HepG2 (cell line): ENCODE measurements at regions not wholly inside any gene's neighbourhood (a gene's known extent, or its start where the extent isn't known, plus 50 kb on each side); places are given as distances from the start of the nearest gene placed in this dataset.

Experiments used
- ARID4A ChIP-seq: sonication (generic); formaldehyde crosslinking; IDR thresholded peaks from 2 replicates; pipeline ENCODE4 v1.5.0; 2020; ENCODE audit warnings: mild to moderate bottlenecking, missing genetic modification reagents, borderline replicate concordance
- FIP1L1 ChIP-seq: fragments of 200-400 bp; formaldehyde crosslinking; IDR thresholded peaks from 2 replicates; pipeline ENCODE4 v1.6.1; 2018; ENCODE audit warnings: low read depth, mild to moderate bottlenecking, low read length, moderate library complexity, borderline replicate concordance; ENCODE audit not compliant: insufficient read depth
- HNF4G ChIP-seq, 2 experiments: sonication (generic) in 1 of 2; formaldehyde crosslinking in 1 of 2; IDR thresholded peaks; 2 replicates each; pipeline versions ENCODE4 v1.4.0 to v1.6.1; 2011 to 2020; ENCODE audit warnings: borderline replicate concordance in 2 of 2, low read depth in 2 of 2, mild to moderate bottlenecking in 2 of 2, low read length in 1 of 2, missing genetic modification reagents in 1 of 2, moderate library complexity in 1 of 2
- HNRNPUL1 ChIP-seq: fragments of 200-400 bp; formaldehyde crosslinking; IDR thresholded peaks from 2 replicates; pipeline ENCODE4 v1.6.1; 2017; ENCODE audit warnings: low read depth, mild to moderate bottlenecking, low read length, moderate library complexity
- KDM2A ChIP-seq: sonication (generic); formaldehyde crosslinking; IDR thresholded peaks from 2 replicates; pipeline ENCODE4 v1.4.0; 2020; ENCODE audit warnings: low read depth, missing genetic modification reagents, borderline replicate concordance
- KDM5A ChIP-seq: fragments of 200-600 bp; sonication (generic); IDR thresholded peaks from 2 replicates; pipeline ENCODE4 v1.7.0; 2018; ENCODE audit warnings: antibody characterized with exemption, mild to moderate bottlenecking, low read length, borderline replicate concordance
- KLF6 ChIP-seq: IDR thresholded peaks from 2 replicates; pipeline ENCODE4 v1.8.0; 2016; ENCODE audit warnings: missing biosample characterization, missing genetic modification reagents
- KLF9 ChIP-seq: IDR thresholded peaks from 2 replicates; pipeline ENCODE4 v1.6.1; 2016; ENCODE audit warnings: low read depth
- MAF1 ChIP-seq: sonication (generic); formaldehyde crosslinking; IDR thresholded peaks from 2 replicates; pipeline ENCODE4 v1.5.0; 2020; ENCODE audit warnings: missing genetic modification reagents, borderline replicate concordance
- POGZ ChIP-seq: sonication (generic); formaldehyde crosslinking; IDR thresholded peaks from 2 replicates; pipeline ENCODE4 v1.4.0; 2020; ENCODE audit warnings: mild to moderate bottlenecking, missing genetic modification reagents
- SP1 ChIP-seq, 2 experiments: fragments of 450-650 bp in 1 of 2; sonication (generic) in 1 of 2; formaldehyde crosslinking in 1 of 2; IDR thresholded peaks; 2 replicates each; pipeline versions ENCODE4 v1.4.0 to v1.6.1; 2016 to 2020; ENCODE audit warnings: missing genetic modification reagents in 1 of 2
- SP2 ChIP-seq: sonication (generic); formaldehyde crosslinking; IDR thresholded peaks from 2 replicates; pipeline ENCODE4 v1.5.1; 2020; ENCODE audit warnings: mild to moderate bottlenecking, missing genetic modification reagents
- SRSF4 ChIP-seq: fragments of 200-400 bp; formaldehyde crosslinking; IDR thresholded peaks from one replicate; pipeline ENCODE4 v1.6.1; 2018; ENCODE audit warnings: mild to moderate bottlenecking, low read depth, low read length, moderate library complexity; ENCODE audit not compliant: poor library complexity, severe bottlenecking
- TARDBP ChIP-seq: sonication (generic); formaldehyde crosslinking; IDR thresholded peaks from 2 replicates; pipeline ENCODE4 v1.8.0; 2022; ENCODE audit warnings: mild to moderate bottlenecking, missing genetic modification reagents
- TOE1 ChIP-seq: sonication (generic); formaldehyde crosslinking; IDR thresholded peaks from 2 replicates; pipeline ENCODE4 v1.4.0; 2020; ENCODE audit warnings: mild to moderate bottlenecking, missing genetic modification reagents
- ZFYVE20 ChIP-seq: sonication (generic); formaldehyde crosslinking; IDR thresholded peaks from 2 replicates; pipeline ENCODE4 v1.8.0; 2023; ENCODE audit warnings: low read depth, mild to moderate bottlenecking, moderate library complexity, missing genetic modification reagents, borderline replicate concordance
- ZNF749 ChIP-seq: sonication (generic); formaldehyde crosslinking; IDR thresholded peaks from 2 replicates; pipeline ENCODE4 v1.8.0; 2022; ENCODE audit warnings: mild to moderate bottlenecking, missing genetic modification reagents, moderate library complexity, borderline replicate concordance
- ZNF878 ChIP-seq: sonication (generic); formaldehyde crosslinking; IDR thresholded peaks from 2 replicates; pipeline ENCODE4 v1.8.1; 2023; ENCODE audit warnings: mild to moderate bottlenecking, missing genetic modification reagents, moderate library complexity
- ZNF879 ChIP-seq: sonication (generic); formaldehyde crosslinking; IDR thresholded peaks from 2 replicates; pipeline ENCODE4 v1.8.1; 2023; ENCODE audit warnings: missing genetic modification reagents
- ZSCAN20 ChIP-seq: sonication (generic); formaldehyde crosslinking; IDR thresholded peaks from 2 replicates; pipeline ENCODE4 v1.4.0; 2020; ENCODE audit warnings: missing genetic modification reagents, mild to moderate bottlenecking, borderline replicate concordance
- TF ChIP-seq, protein P1 (sequence below): IDR thresholded peaks from 2 replicates; pipeline ENCODE4 v1.4.0; 2020; ENCODE audit warnings: mild to moderate bottlenecking, missing genetic modification reagents
- TF ChIP-seq, protein P2 (sequence below): sonication (generic); formaldehyde crosslinking; IDR thresholded peaks from 2 replicates; pipeline ENCODE4 v1.5.0; 2020; ENCODE audit warnings: mild to moderate bottlenecking, low read depth, missing genetic modification reagents, borderline replicate concordance

DNA sequence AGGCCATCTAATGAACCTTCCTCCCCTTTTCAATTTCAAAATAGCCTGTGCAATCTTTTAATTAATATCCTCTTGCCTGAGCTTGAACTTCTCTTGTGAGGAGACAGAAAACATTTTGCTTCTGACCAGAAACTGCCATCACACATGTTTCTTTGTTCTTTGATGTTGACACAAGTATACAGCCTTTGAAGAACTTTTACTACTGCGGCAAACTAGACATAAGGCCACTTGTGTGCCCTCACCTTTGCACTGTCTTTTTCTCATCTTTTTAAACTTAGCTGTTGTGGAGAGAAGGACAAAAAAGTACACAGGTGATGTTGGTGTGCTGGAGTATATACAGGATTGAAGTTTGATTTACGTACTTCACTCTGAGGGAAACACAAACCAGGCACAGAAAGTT, 116.3 kb upstream of the C1GALT1C1 start (continued):
- TF ChIP-seq TARDBP (CRISPR knock-in tag) (peak; percentile 24; the same call in 1 of the 2 replicates), KDM5A (no peak), HNRNPUL1 (no peak), POGZ (CRISPR knock-in tag) (no peak), KDM2A (CRISPR knock-in tag) (no peak), KLF6 (CRISPR knock-in tag) (no peak), ZNF879 (CRISPR knock-in tag) (no peak), MAF1 (no peak), ZNF878 (CRISPR knock-in tag) (no peak), SRSF4 (no peak), KLF9 (CRISPR knock-in tag) (no peak), TOE1 (no peak), SP1 (IDR thresholded peaks at IDR 0.05) (no peak), SP1 (CRISPR knock-in tag; IDR thresholded peaks at IDR 0.05) (no peak), SP2 (no peak), ZFYVE20 (CRISPR knock-in tag) (no peak), ZNF749 (CRISPR knock-in tag) (no peak), ARID4A (CRISPR knock-in tag) (no peak), ZSCAN20 (no peak), FIP1L1 (no peak), HNF4G (IDR thresholded peaks at IDR 0.05; ENCODE audit: borderline replicate concordance, low read depth, low read length) (peak; percentile 42; the same call in 1 of the 2 replicates), HNF4G (CRISPR knock-in tag; IDR thresholded peaks at IDR 0.05; ENCODE audit: borderline replicate concordance, low read depth) (no peak)
- TF ChIP-seq, protein P1, sequence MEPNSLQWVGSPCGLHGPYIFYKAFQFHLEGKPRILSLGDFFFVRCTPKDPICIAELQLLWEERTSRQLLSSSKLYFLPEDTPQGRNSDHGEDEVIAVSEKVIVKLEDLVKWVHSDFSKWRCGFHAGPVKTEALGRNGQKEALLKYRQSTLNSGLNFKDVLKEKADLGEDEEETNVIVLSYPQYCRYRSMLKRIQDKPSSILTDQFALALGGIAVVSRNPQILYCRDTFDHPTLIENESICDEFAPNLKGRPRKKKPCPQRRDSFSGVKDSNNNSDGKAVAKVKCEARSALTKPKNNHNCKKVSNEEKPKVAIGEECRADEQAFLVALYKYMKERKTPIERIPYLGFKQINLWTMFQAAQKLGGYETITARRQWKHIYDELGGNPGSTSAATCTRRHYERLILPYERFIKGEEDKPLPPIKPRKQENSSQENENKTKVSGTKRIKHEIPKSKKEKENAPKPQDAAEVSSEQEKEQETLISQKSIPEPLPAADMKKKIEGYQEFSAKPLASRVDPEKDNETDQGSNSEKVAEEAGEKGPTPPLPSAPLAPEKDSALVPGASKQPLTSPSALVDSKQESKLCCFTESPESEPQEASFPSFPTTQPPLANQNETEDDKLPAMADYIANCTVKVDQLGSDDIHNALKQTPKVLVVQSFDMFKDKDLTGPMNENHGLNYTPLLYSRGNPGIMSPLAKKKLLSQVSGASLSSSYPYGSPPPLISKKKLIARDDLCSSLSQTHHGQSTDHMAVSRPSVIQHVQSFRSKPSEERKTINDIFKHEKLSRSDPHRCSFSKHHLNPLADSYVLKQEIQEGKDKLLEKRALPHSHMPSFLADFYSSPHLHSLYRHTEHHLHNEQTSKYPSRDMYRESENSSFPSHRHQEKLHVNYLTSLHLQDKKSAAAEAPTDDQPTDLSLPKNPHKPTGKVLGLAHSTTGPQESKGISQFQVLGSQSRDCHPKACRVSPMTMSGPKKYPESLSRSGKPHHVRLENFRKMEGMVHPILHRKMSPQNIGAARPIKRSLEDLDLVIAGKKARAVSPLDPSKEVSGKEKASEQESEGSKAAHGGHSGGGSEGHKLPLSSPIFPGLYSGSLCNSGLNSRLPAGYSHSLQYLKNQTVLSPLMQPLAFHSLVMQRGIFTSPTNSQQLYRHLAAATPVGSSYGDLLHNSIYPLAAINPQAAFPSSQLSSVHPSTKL = peak; percentile 73
- TF ChIP-seq, protein P2, sequence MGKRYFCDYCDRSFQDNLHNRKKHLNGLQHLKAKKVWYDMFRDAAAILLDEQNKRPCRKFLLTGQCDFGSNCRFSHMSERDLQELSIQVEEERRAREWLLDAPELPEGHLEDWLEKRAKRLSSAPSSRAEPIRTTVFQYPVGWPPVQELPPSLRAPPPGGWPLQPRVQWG (CRISPR knock-in tag) = no peak
